LNCAP (cell line): ENCODE measurements at regions not wholly inside any gene's neighbourhood (a gene's known extent, or its start where the extent isn't known, plus 50 kb on each side); places are given as distances from the start of the nearest gene placed in this dataset.

Experiments
- TF ChIP-seq, protein P1 (sequence below): fragments of 450-650 bp; IDR thresholded peaks from 2 replicates; pipeline ENCODE4 v1.5.1; 2017; ENCODE audit warnings: mild to moderate bottlenecking

DNA sequence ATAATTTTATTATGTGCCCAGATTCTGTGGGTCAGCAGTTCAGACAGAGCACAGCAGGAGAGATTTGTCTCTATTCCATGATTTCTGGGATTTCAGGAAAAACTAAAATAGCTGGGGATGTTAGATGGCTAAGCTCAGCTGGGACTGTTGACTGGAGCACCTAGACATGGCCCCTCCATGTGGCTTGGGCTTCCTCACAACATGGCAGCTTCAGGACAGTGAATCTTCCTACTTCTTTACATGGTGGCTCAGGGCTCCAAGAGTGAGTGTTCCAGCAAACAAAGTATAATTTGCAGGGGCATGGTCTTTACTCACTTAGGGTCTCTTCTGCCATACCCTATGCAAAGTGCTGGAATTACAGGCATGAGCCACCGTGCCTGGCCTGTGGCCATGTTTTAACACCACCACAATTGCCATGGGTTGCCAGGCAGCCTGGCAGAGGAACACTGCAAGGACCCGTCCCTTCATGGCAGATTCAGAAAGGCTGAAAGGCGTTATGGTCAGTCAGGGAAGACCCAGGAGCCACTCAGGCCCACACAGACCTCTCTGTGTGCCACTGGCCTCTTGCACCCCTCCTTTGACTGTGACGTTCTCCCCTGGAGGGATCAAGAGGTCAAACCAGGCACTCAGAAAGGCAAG lies 50.8 kb upstream of the ZMIZ1 start:
- TF ChIP-seq, protein P1, sequence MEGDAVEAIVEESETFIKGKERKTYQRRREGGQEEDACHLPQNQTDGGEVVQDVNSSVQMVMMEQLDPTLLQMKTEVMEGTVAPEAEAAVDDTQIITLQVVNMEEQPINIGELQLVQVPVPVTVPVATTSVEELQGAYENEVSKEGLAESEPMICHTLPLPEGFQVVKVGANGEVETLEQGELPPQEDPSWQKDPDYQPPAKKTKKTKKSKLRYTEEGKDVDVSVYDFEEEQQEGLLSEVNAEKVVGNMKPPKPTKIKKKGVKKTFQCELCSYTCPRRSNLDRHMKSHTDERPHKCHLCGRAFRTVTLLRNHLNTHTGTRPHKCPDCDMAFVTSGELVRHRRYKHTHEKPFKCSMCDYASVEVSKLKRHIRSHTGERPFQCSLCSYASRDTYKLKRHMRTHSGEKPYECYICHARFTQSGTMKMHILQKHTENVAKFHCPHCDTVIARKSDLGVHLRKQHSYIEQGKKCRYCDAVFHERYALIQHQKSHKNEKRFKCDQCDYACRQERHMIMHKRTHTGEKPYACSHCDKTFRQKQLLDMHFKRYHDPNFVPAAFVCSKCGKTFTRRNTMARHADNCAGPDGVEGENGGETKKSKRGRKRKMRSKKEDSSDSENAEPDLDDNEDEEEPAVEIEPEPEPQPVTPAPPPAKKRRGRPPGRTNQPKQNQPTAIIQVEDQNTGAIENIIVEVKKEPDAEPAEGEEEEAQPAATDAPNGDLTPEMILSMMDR, result no peak

DNA sequence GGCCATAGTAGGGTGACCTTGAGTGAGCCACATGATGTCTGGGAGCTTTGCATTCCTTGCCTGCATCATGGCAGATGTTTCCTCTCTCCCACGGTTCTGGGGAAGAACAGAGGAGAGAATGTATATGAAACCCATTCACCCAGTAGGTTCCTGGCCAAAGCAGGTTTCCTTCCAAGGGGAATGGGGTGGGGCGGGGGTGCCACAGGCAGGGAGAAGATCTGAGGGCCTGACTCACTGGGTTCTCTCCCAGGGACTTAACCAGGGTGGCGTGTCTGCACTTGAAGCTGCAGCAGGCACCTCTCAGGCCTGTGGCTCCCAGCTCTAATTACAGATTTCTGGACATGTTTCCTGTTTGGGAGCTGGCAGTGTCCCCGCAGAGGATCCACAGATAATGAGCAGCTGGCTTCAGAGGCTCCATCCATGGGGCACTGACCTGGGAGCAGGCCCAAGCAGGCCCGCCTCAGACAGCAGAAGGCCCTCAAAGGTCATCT lies 50.2 kb upstream of the ZMIZ1 start:
- TF ChIP-seq, protein P1, result no peak
